Left forelimb (tissue), 1 donor: ENCODE measurements at regions not wholly inside any gene's neighbourhood (a gene's known extent, or its start where the extent isn't known, plus 50 kb on each side); places are given as distances from the start of the nearest gene placed in this dataset.

ENCODE experiments used
- DNase-seq: peaks from one replicate; pipeline ENCODE4 v3.0.0-alpha.2; 2018; ENCODE audit warnings: low spot score

DNA sequence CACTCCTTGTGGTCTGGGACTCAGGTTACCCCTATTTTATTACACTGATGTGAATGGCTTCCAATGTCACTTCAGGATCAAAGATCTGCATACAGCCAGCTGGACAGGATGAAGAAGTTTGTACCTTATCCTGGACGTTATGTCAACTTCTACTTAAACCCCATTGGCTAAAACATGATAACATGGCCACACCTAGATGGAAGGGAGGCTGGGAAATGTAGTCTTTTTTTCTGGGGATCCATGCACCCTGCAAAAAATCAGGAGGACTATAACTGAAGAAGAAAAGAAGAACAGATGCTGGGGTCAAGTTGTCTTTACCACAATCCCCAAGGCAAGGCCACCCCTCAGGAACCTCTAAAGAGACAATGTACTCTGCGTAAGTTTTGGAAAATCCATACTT, 459.2 kb downstream of the BCOR start:
- no peak for DNase-seq

DNA sequence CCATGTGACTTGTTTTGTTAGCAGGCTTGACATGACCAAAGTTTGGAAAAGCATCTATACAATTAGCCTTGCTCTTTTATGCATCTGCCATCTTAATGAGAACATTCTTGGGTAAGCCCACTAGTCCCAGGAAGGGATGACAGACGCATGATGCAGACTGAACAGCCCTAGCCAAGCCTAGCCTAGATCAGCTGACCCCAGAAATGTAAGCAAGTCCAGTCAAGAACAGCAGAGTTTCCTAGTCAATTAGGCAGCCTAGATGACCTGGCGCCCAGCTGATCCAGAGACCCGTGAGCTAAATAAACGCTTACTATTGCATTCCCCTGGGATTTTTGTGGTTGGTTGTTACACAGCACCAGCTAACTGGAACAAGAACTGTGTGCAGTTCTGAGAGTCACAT, 457.9 kb downstream of the BCOR start:
- no peak for DNase-seq

- DNase-seq: no peak
Measured at GRCh38 chrX:39640866-39641265, 456.9 kb downstream of the BCOR start.

- DNase-seq: no peak
Measured at GRCh38 chrX:39642071-39642470, 455.7 kb downstream of the BCOR start.

GRCh38 chrX:39643550-39643949, 454.2 kb downstream of the BCOR start:
- no peak for DNase-seq

DNA sequence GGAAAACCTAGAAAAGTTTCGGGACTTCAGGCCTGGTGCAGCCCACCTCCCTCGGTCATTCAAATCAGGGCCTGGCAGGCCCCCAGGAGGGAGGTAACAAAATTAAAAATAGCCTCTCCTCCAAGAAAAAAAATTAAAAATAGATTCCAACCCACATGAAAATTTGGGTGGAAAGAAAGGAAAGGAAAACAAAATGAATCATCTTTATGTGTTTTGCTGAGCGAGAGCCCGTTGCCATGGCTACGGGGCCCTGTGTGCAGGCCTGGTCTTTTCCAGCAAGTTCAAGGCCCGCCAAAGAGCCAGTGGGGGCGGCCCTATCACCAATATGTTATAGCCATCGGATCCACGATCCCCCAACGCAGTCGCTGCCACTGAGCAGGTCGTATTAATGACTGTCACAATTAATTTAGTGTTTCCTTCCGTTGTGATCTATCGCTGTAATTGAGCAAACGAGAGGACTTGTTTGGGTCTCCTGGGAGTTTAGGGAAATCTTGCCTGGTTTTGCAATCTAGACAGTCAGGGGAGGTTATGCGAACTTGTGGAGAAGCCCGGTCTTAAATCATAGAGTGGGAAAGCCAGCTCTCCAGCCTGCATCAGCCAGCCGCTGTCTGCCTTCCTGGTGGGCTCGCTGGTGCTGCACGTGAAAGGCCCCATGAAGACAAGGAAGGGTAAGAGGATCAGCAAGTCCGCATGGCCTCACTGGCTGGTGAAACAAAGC, 452.4 kb downstream of the BCOR start:
- DNase-seq: peak; percentile 73

- DNase-seq: no peak
Measured at GRCh38 chrX:39648548-39649254, 449.1 kb downstream of the BCOR start.

- DNase-seq: no peak
Measured at GRCh38 chrX:39650768-39651347, 446.9 kb downstream of the BCOR start.

- DNase-seq: no peak
Measured at GRCh38 chrX:39652336-39652735, 445.4 kb downstream of the BCOR start.

- DNase-seq: no peak
Measured at GRCh38 chrX:39653691-39654090, 444.1 kb downstream of the BCOR start.

DNA sequence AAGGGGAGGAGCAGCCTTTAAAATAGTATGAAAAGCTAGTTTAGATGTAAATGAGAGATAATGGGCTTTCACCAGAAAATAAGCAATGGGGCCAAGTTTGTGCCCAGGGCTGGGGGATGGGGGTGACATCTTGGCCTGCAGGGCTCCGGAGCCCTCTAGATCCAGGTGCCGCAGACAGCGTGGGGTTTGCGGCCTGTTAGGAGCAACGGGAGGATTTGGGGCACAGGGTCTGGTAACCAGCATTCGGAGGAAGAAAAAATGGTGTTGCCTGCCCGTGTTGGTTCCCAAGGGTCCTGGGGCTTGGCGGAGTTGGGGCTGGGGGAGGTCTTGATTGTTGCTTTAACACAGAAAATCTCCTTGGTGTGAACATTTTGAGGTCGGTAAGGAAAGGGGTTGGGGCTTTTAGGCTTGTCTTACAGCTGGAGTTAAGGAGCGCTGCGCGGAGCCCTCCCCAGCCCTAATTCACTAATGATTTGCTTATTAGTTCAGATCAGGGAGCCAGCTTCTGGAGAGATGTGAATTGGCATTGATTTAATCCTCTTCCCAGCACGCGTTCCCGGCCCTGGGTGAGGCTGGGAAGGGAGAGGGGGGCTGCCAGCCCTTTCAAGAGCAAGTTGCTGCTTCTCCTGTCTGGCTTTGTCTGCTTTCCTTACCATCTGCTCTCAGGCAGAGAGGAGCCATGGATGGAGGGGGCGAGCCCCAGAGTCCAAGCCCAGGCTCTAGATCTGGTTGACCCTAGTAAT, 443.4 kb downstream of the BCOR start:
- DNase-seq: no peak

DNA sequence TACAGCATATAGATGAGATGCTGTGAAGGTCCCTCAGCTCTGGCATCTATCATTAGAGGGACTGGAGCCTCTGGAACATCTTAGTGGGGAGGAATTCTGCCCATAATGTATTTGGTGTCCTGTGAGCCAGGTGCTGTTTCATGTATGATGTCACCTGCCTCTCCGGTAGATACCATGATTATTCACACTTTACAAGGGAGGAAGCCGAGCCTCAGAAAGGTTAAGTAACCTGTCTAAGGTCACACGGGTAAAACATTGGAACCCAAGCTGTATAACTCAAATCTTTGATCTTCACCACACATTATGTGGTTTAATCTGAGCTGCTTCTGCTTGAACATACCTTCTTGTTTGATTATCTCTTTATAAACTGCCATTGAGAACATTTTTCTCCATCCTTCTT, 442.8 kb downstream of the BCOR start:
- no peak for DNase-seq

- no peak for DNase-seq
Measured at GRCh38 chrX:39661116-39661907, 436.4 kb downstream of the BCOR start.

DNA sequence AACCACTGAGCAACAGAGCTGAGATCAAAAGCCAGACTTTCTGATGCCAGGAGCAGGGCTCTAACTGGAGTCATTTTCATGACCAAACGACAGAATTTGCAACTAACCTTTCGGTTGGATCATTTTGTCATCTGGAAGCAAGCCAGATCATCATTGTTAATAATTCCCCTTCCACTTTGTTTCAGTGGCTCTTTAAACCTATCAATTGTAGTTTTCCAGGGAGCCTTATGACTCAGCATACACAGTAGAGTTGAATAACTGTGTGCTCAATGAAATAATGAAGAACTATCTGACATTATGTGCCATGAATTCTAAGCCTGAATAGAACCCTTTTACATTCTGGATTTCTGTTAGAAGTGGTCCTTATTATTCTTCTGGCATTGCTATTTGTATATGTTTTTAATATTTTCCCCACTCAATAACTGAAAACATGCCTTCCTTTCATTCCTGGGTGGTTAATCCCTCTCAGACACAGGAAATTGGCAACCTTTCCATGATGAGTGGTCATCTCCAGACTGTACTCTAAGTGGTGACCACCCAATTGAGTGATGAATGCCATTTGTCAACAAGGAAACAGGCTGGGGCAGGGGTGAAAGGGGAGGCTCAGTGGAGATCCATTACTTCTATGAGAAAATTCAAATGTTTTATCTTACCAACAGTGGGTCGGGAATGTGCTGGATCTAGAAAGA, 431.8 kb downstream of the BCOR start:
- DNase-seq: no peak

GRCh38 chrX:39667191-39667590, 430.6 kb downstream of the BCOR start:
- no peak for DNase-seq

DNA sequence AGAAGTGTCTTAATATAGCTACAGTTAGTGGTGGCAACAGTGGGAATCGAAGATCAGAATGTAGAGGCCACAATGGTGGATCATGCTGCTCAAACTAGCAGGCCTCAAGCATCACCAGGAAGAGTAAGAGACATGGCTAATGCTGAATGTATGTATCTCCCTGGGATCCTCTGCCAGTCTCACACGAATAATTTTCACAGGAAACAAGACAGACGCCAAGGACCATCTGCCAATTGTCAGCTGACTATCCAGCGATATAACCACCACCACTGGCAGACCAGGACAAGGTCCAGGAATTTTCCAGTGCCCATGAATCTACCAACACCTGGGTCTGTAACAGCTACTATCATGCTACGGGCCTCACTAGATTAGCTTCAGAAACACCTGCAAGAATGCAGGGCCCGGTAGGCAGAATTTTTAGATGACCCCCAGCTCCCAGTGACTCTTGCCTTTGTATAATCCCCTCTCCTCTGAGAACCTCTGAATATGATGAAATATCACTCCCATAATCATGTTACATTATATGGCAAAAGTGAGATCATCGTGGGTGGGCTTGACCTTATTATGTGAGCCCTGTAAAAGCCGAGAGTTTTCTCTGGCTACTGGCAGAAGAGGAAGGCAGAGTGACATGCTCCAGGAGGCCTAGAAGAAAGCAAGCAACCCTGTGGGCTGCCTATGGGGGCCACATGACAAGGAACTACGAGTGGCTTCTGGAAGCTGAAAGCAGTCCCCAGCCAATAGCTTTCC, 429.8 kb downstream of the BCOR start:
- DNase-seq: no peak

GRCh38 chrX:39669668-39670067, 428.1 kb downstream of the BCOR start:
- DNase-seq: no peak

DNA sequence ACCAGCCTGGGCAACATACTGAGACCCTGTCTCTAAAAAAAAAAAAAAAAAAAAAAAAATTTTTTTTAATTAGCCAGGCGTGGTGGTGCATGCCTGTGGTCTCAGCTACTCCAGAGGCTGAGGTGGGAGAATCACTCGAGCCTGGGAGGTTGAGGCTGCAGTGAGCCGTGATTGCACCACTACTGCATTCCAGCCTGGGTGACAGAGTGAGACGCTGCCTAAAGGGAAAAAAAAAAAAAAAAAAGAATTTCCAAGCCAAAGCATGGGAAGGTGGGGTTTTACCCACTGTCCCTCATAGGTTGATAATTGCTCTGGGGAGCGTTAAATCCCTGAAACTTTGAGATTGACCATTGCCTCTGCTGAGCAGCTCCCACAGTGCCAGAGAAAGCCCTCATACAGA, 427.5 kb downstream of the BCOR start:
- DNase-seq: no peak

- no peak for DNase-seq
Measured at GRCh38 chrX:39672405-39672804, 425.4 kb downstream of the BCOR start.

- no peak for DNase-seq
Measured at GRCh38 chrX:39674490-39675161, 423.1 kb downstream of the BCOR start.
